Trophoblast cell (in vitro differentiated cells and primary cell): ENCODE measurements at regions not wholly inside any gene's neighbourhood (a gene's known extent, or its start where the extent isn't known, plus 50 kb on each side); places are given as distances from the start of the nearest gene placed in this dataset.

ENCODE experiments used
- DNase-seq, 2 donors: peaks; one replicate each; pipeline ENCODE4 v3.0.0-alpha.2; 2016
- H2AFZ ChIP-seq: 2 replicates; pipeline ENCODE4 v1.6.1; 2013; ENCODE audit warnings: low read length, moderate library complexity, mild to moderate bottlenecking; ENCODE audit not compliant: insufficient read depth, poor library complexity
- H2AK5ac ChIP-seq: 2 replicates; pipeline ENCODE4 v1.6.1; 2013; ENCODE audit warnings: mild to moderate bottlenecking, low read length
- H2BK120ac ChIP-seq: 2 replicates; pipeline ENCODE4 v1.6.1; 2013; ENCODE audit warnings: low read length, mild to moderate bottlenecking, moderate library complexity; ENCODE audit not compliant: insufficient read depth, poor library complexity
- H2BK12ac ChIP-seq: 2 replicates; pipeline ENCODE4 v1.6.1; 2013; ENCODE audit warnings: mild to moderate bottlenecking, low read length, moderate library complexity
- H2BK5ac ChIP-seq: 2 replicates; pipeline ENCODE4 v1.6.1; 2013; ENCODE audit warnings: low read length, low read depth, moderate library complexity, mild to moderate bottlenecking; ENCODE audit not compliant: poor library complexity
- H3K14ac ChIP-seq: 2 replicates; pipeline ENCODE4 v1.6.1; 2013; ENCODE audit warnings: mild to moderate bottlenecking, low read length
- H3K18ac ChIP-seq: 2 replicates; pipeline ENCODE4 v1.6.1; 2013; ENCODE audit warnings: mild to moderate bottlenecking, low read length
- H3K23ac ChIP-seq: 2 replicates; pipeline ENCODE4 v1.6.1; 2013; ENCODE audit warnings: low read length
- H3K27ac ChIP-seq: 2 replicates; pipeline ENCODE4 v1.5.1; 2013; ENCODE audit warnings: low read depth, mild to moderate bottlenecking, inconsistent platforms, low read length, moderate library complexity
- H3K27me3 ChIP-seq: 2 replicates; pipeline ENCODE4 v1.6.1; 2013; ENCODE audit warnings: inconsistent platforms, mild to moderate bottlenecking, low read length, moderate library complexity; ENCODE audit not compliant: insufficient read depth
- H3K36me3 ChIP-seq, 2 experiments: 1 replicate in 1 of 2; 2 replicates in 1 of 2; pipeline ENCODE4 v1.6.1; 2013; ENCODE audit warnings: low read length in 2 of 2, mild to moderate bottlenecking in 2 of 2, moderate library complexity in 1 of 2; ENCODE audit not compliant: insufficient read depth in 2 of 2, control insufficient read depth in 1 of 2
- H3K4ac ChIP-seq: 2 replicates; pipeline ENCODE4 v1.6.1; 2013; ENCODE audit warnings: low read depth, mild to moderate bottlenecking, low read length, moderate library complexity
- H3K4me1 ChIP-seq, 2 experiments: 1 replicate in 1 of 2; 2 replicates in 1 of 2; pipeline ENCODE4 v1.6.1; 2013; ENCODE audit warnings: low read length in 2 of 2, mild to moderate bottlenecking in 2 of 2, moderate library complexity in 1 of 2; ENCODE audit not compliant: insufficient read depth in 2 of 2, control insufficient read depth in 1 of 2
- H3K4me2 ChIP-seq: 2 replicates; pipeline ENCODE4 v1.6.1; 2013; ENCODE audit warnings: inconsistent platforms, mild to moderate bottlenecking, low read length, moderate library complexity
- H3K4me3 ChIP-seq: 2 replicates; pipeline ENCODE4 v1.5.1; 2013; ENCODE audit warnings: mild to moderate bottlenecking, low read depth, low read length, inconsistent platforms
- H3K79me1 ChIP-seq: one replicate; pipeline ENCODE4 v1.6.1; 2013; ENCODE audit warnings: low read length
- H3K79me2 ChIP-seq: 2 replicates; pipeline ENCODE4 v1.6.1; 2013; ENCODE audit warnings: low read length, mild to moderate bottlenecking; ENCODE audit not compliant: control insufficient read depth, insufficient read depth, poor library complexity
- H3K9ac ChIP-seq: 2 replicates; pipeline ENCODE4 v1.6.1; 2013; ENCODE audit warnings: mild to moderate bottlenecking, low read length
- H3K9me3 ChIP-seq: 2 replicates; pipeline ENCODE4 v1.6.1; 2013; ENCODE audit warnings: low read depth, mild to moderate bottlenecking, control low read depth, inconsistent platforms, low read length; ENCODE audit not compliant: insufficient read depth
- H4K12ac ChIP-seq: 2 replicates; pipeline ENCODE4 v1.6.1; 2013; ENCODE audit warnings: low read depth, mild to moderate bottlenecking, low read length, moderate library complexity
- H4K8ac ChIP-seq: 2 replicates; pipeline ENCODE4 v1.6.1; 2013; ENCODE audit warnings: low read depth, mild to moderate bottlenecking, low read length, moderate library complexity
- H4K91ac ChIP-seq: one replicate; pipeline ENCODE4 v1.6.1; 2013; ENCODE audit warnings: low read depth, mild to moderate bottlenecking, low read length, moderate library complexity
- WGBS: extraction: QIAGEN DNeasy Blood & Tissue Kit; methylation state at CpG from one replicate; pipeline ENCODE4 v1.1.7; 2013; ENCODE audit warnings: missing lambda C conversion rate; ENCODE audit not compliant: insufficient read length, insufficient coverage; ENCODE audit errors: extremely low coverage; 5-methylcytosine and 5-hydroxymethylcytosine counted together

DNA sequence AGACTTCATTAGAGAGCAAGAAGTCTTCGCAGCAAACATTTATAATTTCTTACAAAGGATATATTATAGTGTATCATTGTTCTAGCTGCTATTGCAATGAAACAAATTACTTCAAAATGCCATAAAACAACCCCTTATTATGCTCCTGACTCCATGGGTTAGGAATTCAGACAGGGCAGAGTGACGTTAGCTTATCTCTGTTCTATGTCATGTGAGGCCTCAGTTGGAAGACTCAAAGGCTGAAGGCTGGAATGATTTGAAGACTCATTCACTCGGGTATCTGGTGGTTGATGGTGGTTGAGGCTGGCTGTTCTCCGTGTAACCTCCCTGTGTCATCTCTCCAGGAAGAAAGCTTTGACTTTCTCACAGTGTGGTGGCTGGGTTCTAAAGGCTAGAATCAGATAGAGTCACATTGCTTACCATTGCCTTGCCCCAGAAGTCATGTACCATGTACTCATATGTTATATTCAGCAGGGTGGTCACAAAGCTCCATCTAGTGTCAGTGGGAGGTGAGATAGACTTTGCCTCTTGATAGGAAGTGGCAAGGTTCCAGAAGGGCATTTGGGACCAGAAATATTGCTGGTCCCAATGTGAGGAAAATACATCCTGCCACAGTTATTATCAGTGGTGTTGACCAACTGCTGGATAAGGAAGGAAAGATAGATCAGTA is 226.9 kb downstream of the TMEM38B start:
- Histone ChIP-seq H3K36me3 (no peaks in the 10 kb centered on the region), H3K4ac (no peak overlapping the region), H3K4me3 (no peak overlapping the region), H2AK5ac (no peak overlapping the region), H2BK120ac (no peak overlapping the region), H4K91ac (peak overlapping the region; percentile 32), H3K18ac (no peak overlapping the region), H3K4me1 (peaks cover 0 to 4% of the 10 kb centered on the region in 2 experiments), H3K4me2 (no peak overlapping the region), H3K79me1 (peaks cover 3% of the 10 kb centered on the region), H4K8ac (no peak overlapping the region), H3K23ac (no peak overlapping the region), H3K27ac (peak overlapping the region; percentile 50), H3K27me3 (no peaks in the 10 kb centered on the region), H3K9me3 (no peaks in the 10 kb centered on the region), H2AFZ (no peak overlapping the region), H2BK12ac (peak overlapping the region; percentile 20), H2BK5ac (peak overlapping the region; percentile 46), H3K9ac (no peak overlapping the region), H4K12ac (no peak overlapping the region), H3K79me2 (no peaks in the 10 kb centered on the region), H3K14ac (no peak overlapping the region)
- WGBS, result no CpG with 5 or more reads among the region's 4 CpGs
- peak in 1 of 2 donors; percentile 12 for DNase-seq

DNA sequence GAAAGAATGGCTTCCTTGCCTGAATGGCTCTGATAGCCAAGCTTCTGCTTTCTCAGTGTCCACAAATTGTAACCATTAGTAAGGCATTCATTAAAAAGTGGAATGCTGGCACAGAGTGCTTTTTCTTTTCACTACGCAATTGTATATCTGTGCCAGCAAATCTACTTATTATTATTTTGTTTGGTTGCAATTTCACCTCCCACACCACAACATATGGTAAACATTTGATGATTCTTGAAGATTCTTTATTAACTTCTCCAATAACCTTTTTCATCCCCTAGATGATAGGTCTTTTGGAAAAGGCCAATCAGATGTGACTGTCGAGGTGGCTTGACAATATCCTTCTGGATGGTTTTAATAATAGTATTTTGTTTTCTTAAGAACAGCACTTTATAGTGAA is 234.1 kb downstream of the TMEM38B start:
- H4K8ac ChIP-seq, result no peak overlapping the region
- H3K4me1 ChIP-seq, result no peaks in the 10 kb centered on the region
- H4K12ac ChIP-seq, result no peak overlapping the region
- no peak overlapping the region for H2AFZ ChIP-seq
- no peaks in the 10 kb centered on the region for H3K79me2 ChIP-seq
- no peak overlapping the region for H3K23ac ChIP-seq
- H3K18ac ChIP-seq, result no peak overlapping the region
- H3K4me2 ChIP-seq, result no peak overlapping the region
- no peak overlapping the region for H3K9ac ChIP-seq
- H2BK120ac ChIP-seq, result no peak overlapping the region
- no peak overlapping the region for H3K14ac ChIP-seq
- H2BK12ac ChIP-seq, result no peak overlapping the region
- H2AK5ac ChIP-seq, result no peak overlapping the region
- no peak overlapping the region for H3K4me3 ChIP-seq
- no peak for DNase-seq
- no peaks in the 10 kb centered on the region for H3K36me3 ChIP-seq
- no peak overlapping the region for H2BK5ac ChIP-seq
- H3K27ac ChIP-seq, result no peak overlapping the region
- H3K79me1 ChIP-seq, result no peaks in the 10 kb centered on the region
- no peak overlapping the region for H3K4ac ChIP-seq
- no peaks in the 10 kb centered on the region for H3K27me3 ChIP-seq
- no CpG with 5 or more reads among the region's 2 CpGs for WGBS
- no peaks in the 10 kb centered on the region for H3K9me3 ChIP-seq
- no peak overlapping the region for H4K91ac ChIP-seq

- Histone ChIP-seq H3K4me1 (no peaks in the 10 kb centered on the region), H3K9ac (no peak overlapping the region), H3K27me3 (no peaks in the 10 kb centered on the region), H4K12ac (no peak overlapping the region), H2AK5ac (no peak overlapping the region), H2BK120ac (no peak overlapping the region), H3K4me3 (no peak overlapping the region), H3K9me3 (no peaks in the 10 kb centered on the region), H2BK5ac (no peak overlapping the region), H4K8ac (no peak overlapping the region), H3K79me2 (no peaks in the 10 kb centered on the region), H3K4ac (no peak overlapping the region), H3K27ac (no peak overlapping the region), H3K79me1 (no peaks in the 10 kb centered on the region), H3K36me3 (no peaks in the 10 kb centered on the region), H3K4me2 (no peak overlapping the region), H4K91ac (no peak overlapping the region), H3K18ac (no peak overlapping the region), H2BK12ac (no peak overlapping the region), H3K14ac (no peak overlapping the region), H3K23ac (no peak overlapping the region), H2AFZ (no peak overlapping the region)
- DNase-seq, result no peak
- WGBS, result no CpG with 5 or more reads among the region's 5 CpGs
Measured at GRCh38 chr9:105930011-105930627, 235.8 kb downstream of the TMEM38B start.

DNA sequence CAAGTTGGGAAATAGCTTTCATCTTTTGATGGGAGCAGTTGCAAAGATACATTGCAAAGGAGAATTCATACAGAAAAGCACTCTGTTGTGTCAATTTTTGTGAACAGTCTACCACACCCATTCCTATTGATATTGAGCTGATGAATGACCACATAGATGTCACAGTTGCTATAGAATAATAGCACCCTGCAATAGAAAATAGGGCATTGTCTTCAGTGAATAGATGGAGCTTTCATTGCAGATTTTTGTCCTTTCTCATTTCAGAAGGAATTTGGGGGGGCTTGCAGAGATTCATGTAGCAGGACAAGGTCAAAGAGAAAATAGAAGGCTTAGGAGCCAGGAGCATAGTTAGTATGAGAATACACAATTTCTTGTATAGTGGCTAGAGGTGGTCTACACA is 237.9 kb downstream of the TMEM38B start:
- no peak for DNase-seq

More for the DNA sequence above, 237.9 kb downstream of the TMEM38B start:
- Histone ChIP-seq H3K23ac (no peak overlapping the region), H3K79me1 (no peaks in the 10 kb centered on the region), H3K79me2 (no peaks in the 10 kb centered on the region), H3K18ac (no peak overlapping the region), H4K8ac (no peak overlapping the region), H2BK12ac (no peak overlapping the region), H4K91ac (no peak overlapping the region), H2BK120ac (no peak overlapping the region), H3K4me1 (no peaks in the 10 kb centered on the region), H4K12ac (no peak overlapping the region), H2BK5ac (no peak overlapping the region), H3K4me3 (no peak overlapping the region), H3K9me3 (no peaks in the 10 kb centered on the region), H3K4ac (no peak overlapping the region), H3K9ac (no peak overlapping the region), H2AK5ac (no peak overlapping the region), H2AFZ (no peak overlapping the region), H3K27ac (no peak overlapping the region), H3K14ac (no peak overlapping the region), H3K4me2 (no peak overlapping the region), H3K36me3 (no peaks in the 10 kb centered on the region), H3K27me3 (no peaks in the 10 kb centered on the region)
